HUES48 (cell line): ENCODE measurements at regions not wholly inside any gene's neighbourhood (a gene's known extent, or its start where the extent isn't known, plus 50 kb on each side); places are given as distances from the start of the nearest gene placed in this dataset.
"Not testable (repeated sequence)": the region's sequence is repeated elsewhere in the genome, so short reads cannot be mapped to it uniquely, and the experiment has no call there.

Experiments
- H3K27ac ChIP-seq: one replicate; pipeline ENCODE4 v1.7.0; 2013; ENCODE audit warnings: low read depth, low read length, inconsistent platforms
- H3K27me3 ChIP-seq: 2 replicates; pipeline ENCODE4 v1.6.1; 2013; ENCODE audit warnings: mild to moderate bottlenecking, low read length; ENCODE audit not compliant: control insufficient read depth, insufficient read depth
- H3K36me3 ChIP-seq: 2 replicates; pipeline ENCODE4 v1.6.1; 2013; ENCODE audit warnings: low read length; ENCODE audit not compliant: control insufficient read depth, insufficient read depth
- H3K4me1 ChIP-seq: 2 replicates; pipeline ENCODE4 v1.6.1; 2013; ENCODE audit warnings: mild to moderate bottlenecking, low read length; ENCODE audit not compliant: control insufficient read depth, insufficient read depth
- H3K4me3 ChIP-seq: 2 replicates; pipeline ENCODE4 v1.5.1; 2013; ENCODE audit warnings: mild to moderate bottlenecking, low read depth, low read length
- H3K9ac ChIP-seq: 2 replicates; pipeline ENCODE4 v1.6.1; 2013; ENCODE audit warnings: mild to moderate bottlenecking, low read depth, low read length, moderate library complexity
- H3K9me3 ChIP-seq: 2 replicates; pipeline ENCODE4 v1.6.1; 2013; ENCODE audit warnings: low read length; ENCODE audit not compliant: control insufficient read depth, insufficient read depth

DNA sequence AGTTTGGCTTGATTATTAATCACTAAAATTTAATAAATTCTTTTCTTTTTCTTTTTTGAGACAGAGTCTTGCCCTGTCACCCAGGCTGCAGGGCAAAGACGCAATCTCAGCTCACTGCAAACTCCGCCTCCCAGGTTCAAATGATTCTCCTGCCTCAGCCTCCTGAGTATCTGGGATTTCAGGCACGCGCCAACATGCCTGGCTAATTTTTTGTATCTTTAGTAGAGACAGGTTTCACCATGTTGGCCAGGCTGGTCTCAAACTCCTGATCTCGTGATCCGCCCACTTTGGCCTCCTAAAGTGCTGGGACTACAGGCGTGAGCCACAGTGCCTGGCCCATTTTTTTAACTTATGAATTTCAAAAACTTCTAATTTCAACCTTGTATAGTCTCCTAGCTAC, 215.6 kb upstream of the RBBP8 start:
- H3K9me3 ChIP-seq, H3K9ac ChIP-seq, H3K27ac ChIP-seq, H3K36me3 ChIP-seq, H3K4me1 ChIP-seq, H3K27me3 ChIP-seq, H3K4me3 ChIP-seq: not testable (repeated sequence)

DNA sequence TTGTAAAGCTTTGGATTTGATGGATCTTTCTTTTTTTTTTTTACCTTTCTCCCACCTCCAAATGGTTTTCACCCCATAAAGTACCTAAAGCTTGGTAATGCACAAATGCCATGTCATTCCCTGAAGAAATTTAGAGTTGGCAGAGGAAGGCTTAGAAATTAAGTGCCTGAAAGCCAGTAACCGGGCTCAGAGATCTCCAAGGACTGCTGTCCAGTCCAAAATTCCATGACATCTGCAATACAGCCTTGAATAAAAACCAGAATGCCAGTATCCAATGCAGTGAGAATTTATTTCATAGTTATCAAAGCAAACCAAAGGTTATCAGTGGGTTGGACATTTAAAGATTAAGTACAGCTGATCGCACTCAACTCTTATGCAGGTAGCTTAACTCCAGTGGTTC, 209.9 kb upstream of the RBBP8 start:
- Histone ChIP-seq H3K9ac (no peak overlapping the region), H3K9me3 (no peaks in the 10 kb centered on the region), H3K36me3 (no peaks in the 10 kb centered on the region), H3K27ac (no peak overlapping the region), H3K4me3 (no peak overlapping the region), H3K4me1 (no peaks in the 10 kb centered on the region), H3K27me3 (no peaks in the 10 kb centered on the region)

DNA sequence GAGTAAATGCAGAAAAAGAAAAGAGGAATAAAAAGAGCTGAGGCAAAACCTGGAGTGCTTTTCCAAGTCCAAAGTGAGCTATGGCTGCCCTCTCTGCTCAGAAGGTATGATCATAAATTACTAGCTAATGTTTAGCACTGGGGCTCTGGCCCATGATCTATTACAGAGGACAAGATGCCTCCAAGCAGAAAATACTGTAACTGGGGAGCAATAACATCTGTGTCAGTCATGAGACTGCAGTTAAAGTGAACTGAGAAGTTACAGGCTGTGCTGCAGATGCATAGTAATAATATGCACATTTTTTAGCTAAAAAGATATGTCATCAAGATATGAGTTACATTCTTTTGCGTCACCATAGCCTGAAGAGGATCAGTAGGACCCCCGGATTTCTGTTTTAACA, 209.4 kb upstream of the RBBP8 start:
- Histone ChIP-seq H3K9ac (no peak overlapping the region), H3K36me3 (no peaks in the 10 kb centered on the region), H3K27ac (no peak overlapping the region), H3K27me3 (no peaks in the 10 kb centered on the region), H3K4me1 (no peaks in the 10 kb centered on the region), H3K9me3 (no peaks in the 10 kb centered on the region), H3K4me3 (no peak overlapping the region)

DNA sequence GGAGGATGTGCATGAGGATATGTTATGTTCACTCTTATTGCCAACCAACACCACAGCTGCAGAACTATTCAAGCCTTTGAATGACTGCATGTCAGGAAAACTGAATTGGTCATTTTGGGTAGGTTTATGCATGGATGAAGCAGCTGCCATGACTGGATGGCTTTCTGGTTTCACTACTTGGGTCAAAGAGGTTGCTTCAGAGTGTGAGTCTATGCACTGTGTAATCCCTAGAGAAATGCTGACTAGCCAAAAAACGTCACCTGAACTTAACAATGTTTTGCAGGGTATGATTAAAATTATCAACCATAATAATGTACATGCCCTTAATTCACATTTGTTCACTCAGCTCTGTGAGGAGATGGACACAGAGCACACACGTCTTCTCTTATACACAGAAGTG, 206.7 kb upstream of the RBBP8 start:
- Histone ChIP-seq H3K9ac (no peak overlapping the region), H3K9me3 (no peaks in the 10 kb centered on the region), H3K27ac (no peak overlapping the region), H3K36me3 (no peaks in the 10 kb centered on the region), H3K4me3 (no peak overlapping the region), H3K4me1 (no peaks in the 10 kb centered on the region), H3K27me3 (no peaks in the 10 kb centered on the region)

DNA sequence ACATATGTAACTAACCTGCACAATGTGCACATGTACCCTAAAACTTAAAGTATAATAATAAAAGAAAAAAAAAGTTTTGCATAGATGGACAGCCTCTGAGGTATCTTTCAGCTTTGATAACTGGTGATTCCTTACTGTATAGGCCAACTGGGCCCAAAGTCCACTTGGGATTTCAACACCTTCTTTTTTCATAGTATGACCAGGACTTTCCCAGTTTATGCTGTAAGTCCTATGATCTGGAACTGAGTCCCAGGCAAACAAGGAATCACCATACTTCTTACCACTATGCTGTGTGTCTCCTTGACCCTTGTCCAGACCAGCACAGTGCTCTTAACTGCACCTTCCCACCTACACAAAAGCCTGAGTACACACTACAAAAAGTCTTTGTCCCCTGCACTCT, 205.1 kb upstream of the RBBP8 start:
- no peak overlapping the region for H3K9ac ChIP-seq
- H3K36me3 ChIP-seq, result no peaks in the 10 kb centered on the region
- H3K9me3 ChIP-seq, result no peaks in the 10 kb centered on the region
- H3K4me3 ChIP-seq, result no peak overlapping the region
- no peaks in the 10 kb centered on the region for H3K27me3 ChIP-seq
- no peak overlapping the region for H3K27ac ChIP-seq
- no peaks in the 10 kb centered on the region for H3K4me1 ChIP-seq

DNA sequence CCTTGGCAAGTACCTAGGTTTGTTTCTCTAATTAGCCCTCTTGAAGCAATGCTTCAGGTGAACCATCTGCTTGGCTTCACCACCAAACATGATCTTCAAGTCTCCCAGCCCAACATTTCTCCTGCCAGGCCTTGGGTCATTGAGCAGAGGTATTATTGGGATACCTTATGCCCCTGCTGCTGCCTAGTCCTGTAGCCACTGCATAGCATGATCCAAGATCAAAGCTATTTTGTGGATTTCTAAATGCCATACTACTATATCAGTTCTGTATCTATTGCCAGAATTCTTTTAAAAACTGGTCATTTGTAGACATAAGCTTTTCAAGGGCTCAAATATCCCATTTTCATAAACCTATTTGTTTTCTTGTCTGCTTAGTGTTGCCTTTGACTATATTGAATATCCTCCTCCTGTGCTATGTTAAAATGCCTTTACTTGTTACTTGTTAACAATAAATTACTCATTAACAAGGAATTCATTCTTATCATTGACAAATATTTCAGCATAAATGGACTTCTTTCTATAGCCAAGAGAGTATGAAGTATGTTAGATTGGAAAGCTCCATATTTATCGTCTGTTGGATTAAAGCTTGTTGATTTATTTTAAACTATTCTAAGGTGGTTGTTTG, 204.5 kb upstream of the RBBP8 start:
- no peak overlapping the region for H3K27ac ChIP-seq
- H3K9me3 ChIP-seq, result no peaks in the 10 kb centered on the region
- no peaks in the 10 kb centered on the region for H3K27me3 ChIP-seq
- no peaks in the 10 kb centered on the region for H3K36me3 ChIP-seq
- no peaks in the 10 kb centered on the region for H3K4me1 ChIP-seq
- no peak overlapping the region for H3K9ac ChIP-seq
- H3K4me3 ChIP-seq, result no peak overlapping the region

DNA sequence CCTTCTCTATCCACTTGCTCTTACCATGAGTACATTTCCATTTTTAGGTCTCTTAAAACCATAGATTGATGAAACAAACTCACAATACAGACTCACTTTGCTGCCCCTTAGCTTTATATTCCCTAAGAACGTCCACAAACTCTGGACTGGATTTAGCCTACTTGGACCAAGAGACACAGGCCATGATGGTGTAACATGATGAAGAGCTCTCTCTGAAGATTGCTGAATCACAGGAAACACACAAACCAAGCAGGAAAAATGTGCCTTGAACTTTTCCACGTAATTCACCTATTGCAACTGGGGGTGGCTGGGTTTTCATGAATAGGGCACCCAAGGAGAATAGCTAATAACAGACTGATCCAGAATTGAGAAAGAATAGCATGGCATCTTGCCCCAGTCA, 201.7 kb upstream of the RBBP8 start:
- Histone ChIP-seq H3K27me3 (no peaks in the 10 kb centered on the region), H3K9me3 (no peaks in the 10 kb centered on the region), H3K4me3 (no peak overlapping the region), H3K9ac (no peak overlapping the region), H3K27ac (no peak overlapping the region), H3K4me1 (no peaks in the 10 kb centered on the region), H3K36me3 (no peaks in the 10 kb centered on the region)

DNA sequence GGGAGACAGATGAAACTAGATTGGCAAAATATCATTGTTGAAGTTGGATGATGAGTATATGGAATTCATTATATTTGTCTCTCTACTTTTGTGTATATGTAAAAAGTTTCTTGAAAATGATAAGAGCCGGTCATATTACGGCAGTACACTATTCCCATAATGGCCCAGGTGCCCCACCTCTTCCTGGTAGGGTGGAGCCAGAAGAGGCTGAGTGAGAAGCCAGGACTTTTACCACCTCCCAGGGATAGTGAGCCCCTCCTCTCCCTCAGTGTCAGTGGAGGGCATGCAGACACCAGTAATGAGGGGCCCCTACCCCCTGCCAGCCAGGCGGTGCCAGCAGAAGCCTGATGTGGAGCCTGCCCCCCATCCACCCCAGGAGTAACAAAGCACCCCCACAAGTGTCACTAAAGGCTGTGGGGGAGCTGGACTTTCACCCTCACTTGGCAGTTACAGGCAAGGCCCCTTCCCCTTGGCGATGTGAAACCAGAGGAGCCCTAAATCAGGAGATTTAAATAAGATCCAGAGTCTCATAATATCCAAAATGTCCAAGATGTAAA, 198.9 kb upstream of the RBBP8 start:
- H3K4me3 ChIP-seq, result no peak overlapping the region
- H3K27me3 ChIP-seq, result no peaks in the 10 kb centered on the region
- no peaks in the 10 kb centered on the region for H3K36me3 ChIP-seq
- no peaks in the 10 kb centered on the region for H3K9me3 ChIP-seq
- H3K27ac ChIP-seq, result no peak overlapping the region
- no peaks in the 10 kb centered on the region for H3K4me1 ChIP-seq
- H3K9ac ChIP-seq, result no peak overlapping the region

DNA sequence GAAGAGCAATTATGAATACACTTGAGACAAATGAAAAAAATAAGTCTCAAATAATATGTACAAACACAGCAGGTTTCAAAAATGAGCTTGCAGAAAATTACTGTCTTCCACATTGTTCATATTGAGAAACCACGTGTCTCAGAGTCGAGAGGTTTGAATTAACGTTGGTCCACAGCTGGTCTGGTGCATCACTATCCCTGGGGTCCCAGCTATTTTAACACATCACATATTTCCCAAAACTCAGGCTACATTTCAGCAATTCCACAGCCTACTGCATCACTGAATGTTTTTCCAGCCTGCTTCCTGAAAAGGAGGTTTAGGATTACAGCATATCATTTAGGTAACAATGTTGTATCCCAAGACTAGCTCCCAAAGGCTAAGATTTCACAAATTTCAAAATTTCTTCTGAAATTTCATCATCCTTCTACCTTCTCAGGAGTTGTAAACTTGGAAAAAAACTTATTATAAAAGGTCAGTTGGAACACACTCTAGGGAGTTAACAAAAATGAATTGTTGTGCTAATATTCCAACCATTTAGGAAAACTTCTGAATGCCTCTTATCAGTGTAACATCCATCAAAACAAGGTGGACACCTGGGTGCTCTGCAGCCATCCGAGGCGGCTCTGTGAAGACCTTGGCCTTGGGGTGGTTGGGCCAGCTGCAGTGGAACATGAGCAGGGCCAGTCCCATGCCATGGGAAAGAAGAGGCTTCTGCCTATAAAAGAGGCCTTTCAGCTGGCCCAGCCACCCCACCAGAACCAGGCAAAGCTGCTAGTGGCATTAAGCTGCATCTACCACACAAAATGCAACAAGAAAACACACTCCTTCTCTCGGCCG, 198.1 kb upstream of the RBBP8 start:
- Histone ChIP-seq H3K9me3 (no peaks in the 10 kb centered on the region), H3K9ac (no peak overlapping the region), H3K4me3 (no peak overlapping the region), H3K27me3 (no peaks in the 10 kb centered on the region), H3K27ac (no peak overlapping the region), H3K36me3 (no peaks in the 10 kb centered on the region), H3K4me1 (no peaks in the 10 kb centered on the region)

DNA sequence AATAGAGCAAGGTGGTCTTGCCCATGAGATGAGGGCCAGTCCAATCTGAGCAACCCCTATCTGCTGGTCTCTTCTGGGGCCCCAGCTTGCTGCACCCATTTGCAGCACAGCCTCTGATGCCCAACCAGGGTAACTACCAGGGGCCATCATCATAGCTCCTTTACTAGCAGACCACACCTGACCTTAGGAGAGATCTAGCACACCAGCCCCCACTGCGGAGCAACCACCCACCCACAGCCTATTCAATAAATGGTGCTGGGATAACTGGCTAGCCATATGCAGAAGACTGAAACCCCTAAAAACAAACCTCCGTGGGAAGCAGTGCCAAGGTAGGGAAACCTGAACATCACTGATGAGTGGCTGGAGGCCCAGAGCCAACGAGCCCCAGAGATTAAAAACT, 196.1 kb upstream of the RBBP8 start:
- H3K9me3 ChIP-seq, result no peaks in the 10 kb centered on the region
- H3K27me3 ChIP-seq, result no peaks in the 10 kb centered on the region
- H3K4me1 ChIP-seq, result no peaks in the 10 kb centered on the region
- no peaks in the 10 kb centered on the region for H3K36me3 ChIP-seq
- H3K27ac ChIP-seq, result no peak overlapping the region
- H3K4me3 ChIP-seq, result no peak overlapping the region
- no peak overlapping the region for H3K9ac ChIP-seq

DNA sequence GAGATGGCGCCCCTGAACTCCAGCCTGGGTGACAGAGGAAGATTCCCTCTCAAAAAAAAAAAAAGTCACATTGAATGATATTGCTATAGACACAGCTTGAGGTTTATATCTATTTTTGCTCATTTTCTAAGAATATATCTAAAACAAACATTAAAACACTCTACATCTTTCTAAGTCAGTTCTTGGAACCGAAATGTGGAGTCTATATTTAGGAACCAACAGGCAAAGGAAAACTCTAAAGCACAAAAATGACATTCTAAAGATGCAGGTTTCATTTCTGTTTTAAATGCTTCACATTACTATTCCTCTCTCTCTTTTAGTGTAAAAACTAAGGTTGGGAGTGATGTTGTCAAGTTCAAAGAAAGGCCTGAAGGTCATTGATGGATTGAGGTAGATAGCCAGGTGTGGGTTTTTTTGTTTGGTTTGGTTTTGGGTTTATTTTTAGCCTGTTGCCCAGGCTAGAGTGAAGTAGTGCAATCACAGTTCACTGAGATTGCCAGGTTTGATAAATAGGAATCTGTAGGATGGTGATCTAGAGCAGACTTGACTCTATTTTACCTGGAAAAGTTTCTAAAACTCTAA, 194.0 kb upstream of the RBBP8 start:
- Histone ChIP-seq H3K9me3 (no peaks in the 10 kb centered on the region), H3K4me1 (no peaks in the 10 kb centered on the region), H3K36me3 (no peaks in the 10 kb centered on the region), H3K27ac (no peak overlapping the region), H3K4me3 (no peak overlapping the region), H3K27me3 (no peaks in the 10 kb centered on the region), H3K9ac (no peak overlapping the region)
